Lower leg skin (tissue), 4 donors: ENCODE measurements at regions not wholly inside any gene's neighbourhood (a gene's known extent, or its start where the extent isn't known, plus 50 kb on each side); places are given as distances from the start of the nearest gene placed in this dataset.

Source experiments
- DNase-seq, 2 donors: peaks; one replicate each; pipeline ENCODE4 v3.0.0-alpha.2; 2019; ENCODE audit warnings: low spot score in 2 of 2
- H3K4me3 ChIP-seq: fragments of 200-600 bp; sonication (generic); 2 replicates; pipeline ENCODE4 v1.5.1; 2017; ENCODE audit warnings: mild to moderate bottlenecking, low read depth; ENCODE audit not compliant: poor library complexity, severe bottlenecking
- CTCF ChIP-seq, 3 donors: fragments of 450-650 bp; IDR thresholded peaks; one replicate each; pipeline ENCODE4 v1.5.1; 2016; ENCODE audit warnings: antibody characterized with exemption in 3 of 3, mild to moderate bottlenecking in 3 of 3, moderate library complexity in 2 of 3
- POLR2A ChIP-seq, 2 donors: fragments of 450-650 bp; IDR thresholded peaks; one replicate each; pipeline ENCODE4 v1.6.1; 2016 to 2017; ENCODE audit warnings: antibody characterized with exemption in 2 of 2, mild to moderate bottlenecking in 1 of 2, moderate library complexity in 1 of 2
- WGBS, 2 donors: methylation state at CpG; one replicate each; pipeline ENCODE4 v1.1.5; 2018; 5-methylcytosine and 5-hydroxymethylcytosine counted together
- intact Hi-C: fragments of 100-400 bp; cut with DNase I; formaldehyde crosslinking; loops from one replicate; pipeline ENCODE4 v1.15.0; 2023; ENCODE audit warnings: low total_unique reads

- no peak overlapping the region for H3K4me3 ChIP-seq
- DNase-seq = no peak
- WGBS, 2 donors = 83 to 86% methylated on average over 10 of the region's 10 CpGs
- intact Hi-C loops = no loop called here
- no peak for TF ChIP-seq POLR2A (IDR thresholded peaks at IDR 0.05)
- no peak for TF ChIP-seq CTCF (IDR thresholded peaks at IDR 0.05)
Measured at GRCh38 chr9:12162181-12162815, 530.9 kb upstream of the TYRP1 start.

- H3K4me3 ChIP-seq = no peak overlapping the region
- intact Hi-C loops = no loop called here
- 62 to 65% methylated on average over 3 of the region's 3 CpGs for WGBS, 2 donors
- DNase-seq = no peak
- TF ChIP-seq CTCF (IDR thresholded peaks at IDR 0.05) = no peak
- no peak for TF ChIP-seq POLR2A (IDR thresholded peaks at IDR 0.05)
Measured at GRCh38 chr9:12163723-12164458, 529.3 kb upstream of the TYRP1 start.

DNA sequence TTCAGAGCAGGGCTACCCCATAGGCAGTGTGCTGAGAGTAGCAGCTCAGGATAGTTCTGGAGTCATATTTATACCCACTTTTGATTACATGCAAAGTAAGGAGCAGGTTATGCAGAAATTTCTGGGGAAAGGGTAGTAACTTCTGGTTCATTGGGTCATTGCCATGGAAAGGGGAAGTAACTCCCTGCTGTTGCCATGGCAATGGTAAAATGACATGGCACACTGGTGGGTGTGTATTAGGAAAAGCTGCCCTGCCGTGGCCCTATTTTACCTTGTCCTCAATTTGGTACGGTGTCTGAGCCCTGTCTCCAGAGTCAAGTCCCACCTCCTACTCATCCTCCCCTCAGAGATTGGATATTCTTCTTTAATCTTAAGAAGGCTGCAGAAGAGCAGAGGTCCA lies 526.7 kb upstream of the TYRP1 start:
- WGBS, 2 donors = 64 to 73% methylated on average over 2 of the region's 2 CpGs
- TF ChIP-seq POLR2A (IDR thresholded peaks at IDR 0.05) (no peak), CTCF (IDR thresholded peaks at IDR 0.05) (no peak)
- intact Hi-C loops = no loop called here
- no peak overlapping the region for H3K4me3 ChIP-seq
- no peak for DNase-seq

GRCh38 chr9:12170456-12170855 lies 522.7 kb upstream of the TYRP1 start:
- DNase-seq = no peak
- no peak for TF ChIP-seq POLR2A (IDR thresholded peaks at IDR 0.05)
- TF ChIP-seq CTCF (IDR thresholded peaks at IDR 0.05) = no peak
- H3K4me3 ChIP-seq = no peak overlapping the region
- intact Hi-C loops = no loop called here
- 94 to 100% methylated on average over 1 of the region's 1 CpG for WGBS, 2 donors

DNA sequence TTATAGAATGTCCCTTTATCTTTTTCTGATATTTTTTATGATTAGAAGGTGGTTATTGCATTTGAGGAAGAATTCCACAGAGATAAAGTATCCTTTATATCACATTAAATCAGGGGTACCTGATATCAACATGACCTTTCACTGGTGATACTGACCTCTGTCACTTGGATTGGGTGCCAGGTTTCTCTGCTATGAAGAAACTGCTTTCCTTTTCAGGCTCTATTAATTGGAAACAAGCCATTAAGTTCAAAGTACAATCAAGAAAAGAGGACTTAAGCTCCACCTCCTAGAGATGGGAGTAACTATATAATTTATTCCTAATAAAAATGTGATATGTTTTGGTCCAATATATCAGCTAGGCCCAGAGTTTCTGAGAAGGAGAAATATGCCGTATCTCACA lies 514.6 kb upstream of the TYRP1 start:
- DNase-seq = no peak
- no peak overlapping the region for H3K4me3 ChIP-seq
- intact Hi-C loops = no loop called here
- no peak for TF ChIP-seq CTCF (IDR thresholded peaks at IDR 0.05)
- no peak for TF ChIP-seq POLR2A (IDR thresholded peaks at IDR 0.05)
- WGBS, 2 donors = 80 to 90% methylated on average over 1 of the region's 1 CpG
